ENCODE measurements at regions not wholly inside any gene's neighbourhood (a gene's known extent, or its start where the extent isn't known, plus 50 kb on each side); places are given as distances from the start of the nearest gene placed in this dataset.

DNA sequence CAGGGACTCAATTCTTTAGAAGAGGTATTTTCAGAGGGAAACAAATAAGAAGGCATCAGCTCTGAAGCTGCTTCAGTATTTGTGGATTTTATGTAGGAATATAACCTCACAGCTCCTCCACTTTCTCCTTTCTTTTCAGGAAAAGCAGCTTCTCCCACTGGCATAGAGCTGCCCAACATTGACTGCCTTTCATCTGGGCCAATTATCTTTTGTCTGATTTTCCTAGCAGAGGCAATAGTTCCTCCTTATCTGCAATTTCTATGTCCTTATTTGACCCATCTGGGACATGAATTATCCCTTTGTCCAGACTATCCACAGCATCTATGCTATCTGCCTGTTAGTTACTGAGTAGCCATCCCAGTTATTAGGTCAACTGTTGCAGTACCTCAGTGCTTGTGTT lies 1671.2 kb upstream of the ACO1 start:
- Mint-ChIP-seq H3K36me3 (no peaks in the 10 kb centered on the region), H3K4me1 (no peaks in the 10 kb centered on the region), H3K4me3 (no peak overlapping the region), H3K9me3 (no peaks in the 10 kb centered on the region), H3K27me3 (ENCODE audit: insufficient read depth, low read depth) (no peaks in the 10 kb centered on the region), H3K27ac (no peak overlapping the region)
- Histone ChIP-seq H3K4me3 (no peak overlapping the region), H3K27me3 (no peaks in the 10 kb centered on the region), H3K4me2 (no peak overlapping the region), H3K9ac (no peak overlapping the region), H3K36me3 (no peaks in the 10 kb centered on the region), H3K9me3 (ENCODE audit: low read depth) (no peaks in the 10 kb centered on the region), H3K79me2 (ENCODE audit: low read depth) (no peaks in the 10 kb centered on the region), H4K20me1 (ENCODE audit: low read depth) (no peaks in the 10 kb centered on the region), H3K4me1 (no peaks in the 10 kb centered on the region), H3F3A (ENCODE audit: low read depth) (no peaks in the 10 kb centered on the region), H3K27ac (no peak overlapping the region), H2AFZ (replicated peaks) (peak overlapping the region; percentile 31)
- DNase-seq (ENCODE audit: low spot score) = no peak
- TF ChIP-seq EZH2phosphoT487 (IDR thresholded peaks at IDR 0.05) (no peak), EZH2 (IDR thresholded peaks at IDR 0.05) (no peak)
- TF ChIP-seq, protein P1, sequence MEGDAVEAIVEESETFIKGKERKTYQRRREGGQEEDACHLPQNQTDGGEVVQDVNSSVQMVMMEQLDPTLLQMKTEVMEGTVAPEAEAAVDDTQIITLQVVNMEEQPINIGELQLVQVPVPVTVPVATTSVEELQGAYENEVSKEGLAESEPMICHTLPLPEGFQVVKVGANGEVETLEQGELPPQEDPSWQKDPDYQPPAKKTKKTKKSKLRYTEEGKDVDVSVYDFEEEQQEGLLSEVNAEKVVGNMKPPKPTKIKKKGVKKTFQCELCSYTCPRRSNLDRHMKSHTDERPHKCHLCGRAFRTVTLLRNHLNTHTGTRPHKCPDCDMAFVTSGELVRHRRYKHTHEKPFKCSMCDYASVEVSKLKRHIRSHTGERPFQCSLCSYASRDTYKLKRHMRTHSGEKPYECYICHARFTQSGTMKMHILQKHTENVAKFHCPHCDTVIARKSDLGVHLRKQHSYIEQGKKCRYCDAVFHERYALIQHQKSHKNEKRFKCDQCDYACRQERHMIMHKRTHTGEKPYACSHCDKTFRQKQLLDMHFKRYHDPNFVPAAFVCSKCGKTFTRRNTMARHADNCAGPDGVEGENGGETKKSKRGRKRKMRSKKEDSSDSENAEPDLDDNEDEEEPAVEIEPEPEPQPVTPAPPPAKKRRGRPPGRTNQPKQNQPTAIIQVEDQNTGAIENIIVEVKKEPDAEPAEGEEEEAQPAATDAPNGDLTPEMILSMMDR (IDR thresholded peaks at IDR 0.05) = no peak

DNA sequence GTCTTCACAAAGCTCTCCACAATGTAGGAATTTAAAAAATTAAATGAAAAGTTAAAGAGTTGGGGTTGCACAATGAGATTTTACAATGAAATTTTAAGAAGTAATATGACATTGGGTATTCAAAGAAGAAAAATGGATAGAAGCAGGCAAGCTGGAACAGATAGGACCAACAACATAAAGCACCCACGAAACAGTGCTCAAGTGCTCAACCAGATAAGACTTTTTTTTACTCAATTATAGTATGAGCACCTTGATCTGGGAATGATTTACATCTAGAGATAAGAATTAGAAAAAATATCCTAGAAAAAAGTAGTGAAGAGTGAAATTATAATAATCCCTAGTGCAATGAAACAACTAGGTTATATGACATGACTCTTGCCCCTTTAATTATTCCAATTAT lies 1670.1 kb upstream of the ACO1 start:
- no peak overlapping the region for H3K9ac ChIP-seq
- DNase-seq (ENCODE audit: low spot score) = no peak
- Mint-ChIP-seq H3K27ac (no peak overlapping the region), H3K4me1 (no peaks in the 10 kb centered on the region), H3K27me3 (ENCODE audit: insufficient read depth, low read depth) (no peaks in the 10 kb centered on the region), H3K9me3 (no peaks in the 10 kb centered on the region), H3K4me3 (no peak overlapping the region), H3K36me3 (no peaks in the 10 kb centered on the region)
- TF ChIP-seq, protein P1 (IDR thresholded peaks at IDR 0.05) = no peak
- TF ChIP-seq EZH2 (IDR thresholded peaks at IDR 0.05) = no peak
- TF ChIP-seq EZH2phosphoT487 (IDR thresholded peaks at IDR 0.05) = no peak
- no peaks in the 10 kb centered on the region for H3K4me1 ChIP-seq
- H3K9me3 ChIP-seq (ENCODE audit: low read depth) = no peaks in the 10 kb centered on the region
- no peak overlapping the region for H3K4me3 ChIP-seq
- no peaks in the 10 kb centered on the region for H3K79me2 ChIP-seq (ENCODE audit: low read depth)
- H3K27ac ChIP-seq = no peak overlapping the region
- H3K36me3 ChIP-seq = no peaks in the 10 kb centered on the region
- H3F3A ChIP-seq (ENCODE audit: low read depth) = no peaks in the 10 kb centered on the region
- H3K4me2 ChIP-seq = no peak overlapping the region
- H4K20me1 ChIP-seq (ENCODE audit: low read depth) = no peaks in the 10 kb centered on the region
- H3K27me3 ChIP-seq = no peaks in the 10 kb centered on the region
- H2AFZ ChIP-seq (replicated peaks) = no peak overlapping the region

DNA sequence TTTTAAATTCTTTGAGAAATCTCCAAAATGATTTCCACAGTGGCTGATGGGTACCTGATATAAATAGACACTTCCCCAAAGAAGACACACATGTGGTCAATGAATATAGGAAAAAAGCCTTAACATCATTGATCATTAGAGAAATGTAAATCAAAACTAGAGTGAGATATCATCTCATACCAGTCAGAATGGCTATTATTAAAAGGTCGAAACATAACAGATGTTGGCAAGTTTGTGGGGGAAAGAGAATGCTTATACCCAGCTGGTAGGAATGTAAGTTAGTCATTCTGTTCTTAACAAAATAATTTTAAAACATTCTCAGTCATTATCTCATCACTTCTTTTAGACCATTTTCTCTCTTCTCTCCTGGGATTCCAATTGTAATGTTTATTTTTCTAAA lies 1666.0 kb upstream of the ACO1 start:
- no peak for DNase-seq (ENCODE audit: low spot score)
- H3F3A ChIP-seq (ENCODE audit: low read depth) = no peaks in the 10 kb centered on the region
- H3K9me3 ChIP-seq (ENCODE audit: low read depth) = no peaks in the 10 kb centered on the region
- H3K27ac ChIP-seq = no peak overlapping the region
- peaks cover 6% of the 10 kb centered on the region for H3K4me1 ChIP-seq
- no peak for TF ChIP-seq EZH2phosphoT487 (IDR thresholded peaks at IDR 0.05)
- Mint-ChIP-seq H3K36me3 (no peaks in the 10 kb centered on the region), H3K27ac (no peak overlapping the region), H3K4me1 (peaks cover 10% of the 10 kb centered on the region), H3K27me3 (ENCODE audit: insufficient read depth, low read depth) (peaks cover under 1% of the 10 kb centered on the region), H3K4me3 (no peak overlapping the region), H3K9me3 (no peaks in the 10 kb centered on the region)
- no peaks in the 10 kb centered on the region for H3K27me3 ChIP-seq
- no peak overlapping the region for H2AFZ ChIP-seq (replicated peaks)
- no peak overlapping the region for H3K4me2 ChIP-seq
- H4K20me1 ChIP-seq (ENCODE audit: low read depth) = no peaks in the 10 kb centered on the region
- H3K36me3 ChIP-seq = no peaks in the 10 kb centered on the region
- H3K4me3 ChIP-seq = no peak overlapping the region
- no peaks in the 10 kb centered on the region for H3K79me2 ChIP-seq (ENCODE audit: low read depth)
- H3K9ac ChIP-seq = no peak overlapping the region

DNA sequence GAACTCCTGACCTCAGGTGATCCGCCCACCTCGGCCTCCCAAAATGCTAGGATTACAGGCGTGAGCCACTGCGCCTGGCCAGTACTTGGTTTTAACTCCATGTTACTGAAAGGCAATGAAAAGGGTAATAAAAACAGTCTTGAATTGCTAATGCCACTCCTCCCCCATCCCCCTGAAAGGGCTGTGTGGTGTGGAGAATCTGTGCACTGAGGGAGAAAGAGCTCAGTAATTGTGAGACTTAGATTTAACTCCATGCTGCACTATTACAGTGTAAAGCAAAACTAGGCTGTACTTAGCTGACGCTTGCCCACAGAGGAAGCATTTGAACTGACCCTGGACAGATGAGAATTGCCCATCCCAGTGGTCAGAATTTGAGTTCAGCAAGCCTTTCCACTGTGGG lies 1662.4 kb upstream of the ACO1 start:
- no peaks in the 10 kb centered on the region for H3K9me3 Mint-ChIP-seq
- Histone ChIP-seq H2AFZ (replicated peaks) (peak overlapping the region; percentile 65), H3K4me2 (no peak overlapping the region), H3K9ac (no peak overlapping the region), H3K9me3 (ENCODE audit: low read depth) (no peaks in the 10 kb centered on the region), H3K4me3 (no peak overlapping the region), H3K36me3 (no peaks in the 10 kb centered on the region), H3K27ac (no peak overlapping the region), H4K20me1 (ENCODE audit: low read depth) (no peaks in the 10 kb centered on the region), H3K4me1 (peaks cover 6% of the 10 kb centered on the region), H3K27me3 (no peaks in the 10 kb centered on the region), H3F3A (ENCODE audit: low read depth) (no peaks in the 10 kb centered on the region), H3K79me2 (ENCODE audit: low read depth) (no peaks in the 10 kb centered on the region)
- peak overlapping the region; percentile 95 for H3K27ac Mint-ChIP-seq
- peaks cover 10% of the 10 kb centered on the region for H3K4me1 Mint-ChIP-seq
- no peak for TF ChIP-seq EZH2phosphoT487 (IDR thresholded peaks at IDR 0.05)
- no peak for TF ChIP-seq EZH2 (IDR thresholded peaks at IDR 0.05)
- TF ChIP-seq, protein P1 (IDR thresholded peaks at IDR 0.05) = no peak
- peak; percentile 30 for DNase-seq (ENCODE audit: low spot score)
- peaks cover 2% of the 10 kb centered on the region for H3K27me3 Mint-ChIP-seq (ENCODE audit: insufficient read depth, low read depth)
- no peak overlapping the region for H3K4me3 Mint-ChIP-seq
- no peaks in the 10 kb centered on the region for H3K36me3 Mint-ChIP-seq

Measured in neural progenitor cell (in vitro differentiated cells).